GM12874 (cell line): ENCODE measurements at regions not wholly inside any gene's neighbourhood (a gene's known extent, or its start where the extent isn't known, plus 50 kb on each side); places are given as distances from the start of the nearest gene placed in this dataset.

Experiments used
- TF ChIP-seq, protein P1 (sequence below): IDR thresholded peaks from 2 replicates; pipeline ENCODE4 v1.5.1; 2011; ENCODE audit warnings: low read depth, mild to moderate bottlenecking, control low read depth, low read length, moderate library complexity; ENCODE audit not compliant: insufficient read depth

DNA sequence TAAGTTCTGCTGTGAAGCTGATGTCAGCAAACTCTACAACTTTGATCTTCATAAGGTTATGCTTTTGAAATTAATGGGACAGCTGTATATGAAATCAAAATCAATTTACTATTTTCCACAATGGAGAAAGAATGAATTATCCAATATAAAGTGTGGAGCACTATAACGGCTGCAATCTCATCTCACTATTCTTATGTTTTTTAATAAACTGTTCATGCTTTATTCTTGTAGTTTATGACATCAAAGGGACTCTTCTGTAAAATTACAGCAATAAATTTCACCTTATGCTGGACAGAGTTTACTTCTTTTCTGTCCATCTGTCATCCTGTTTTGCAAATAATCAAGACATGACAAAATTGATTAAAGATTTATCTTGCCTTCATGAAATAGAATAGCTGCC, 192.5 kb downstream of the TECRL start:
- TF ChIP-seq, protein P1, sequence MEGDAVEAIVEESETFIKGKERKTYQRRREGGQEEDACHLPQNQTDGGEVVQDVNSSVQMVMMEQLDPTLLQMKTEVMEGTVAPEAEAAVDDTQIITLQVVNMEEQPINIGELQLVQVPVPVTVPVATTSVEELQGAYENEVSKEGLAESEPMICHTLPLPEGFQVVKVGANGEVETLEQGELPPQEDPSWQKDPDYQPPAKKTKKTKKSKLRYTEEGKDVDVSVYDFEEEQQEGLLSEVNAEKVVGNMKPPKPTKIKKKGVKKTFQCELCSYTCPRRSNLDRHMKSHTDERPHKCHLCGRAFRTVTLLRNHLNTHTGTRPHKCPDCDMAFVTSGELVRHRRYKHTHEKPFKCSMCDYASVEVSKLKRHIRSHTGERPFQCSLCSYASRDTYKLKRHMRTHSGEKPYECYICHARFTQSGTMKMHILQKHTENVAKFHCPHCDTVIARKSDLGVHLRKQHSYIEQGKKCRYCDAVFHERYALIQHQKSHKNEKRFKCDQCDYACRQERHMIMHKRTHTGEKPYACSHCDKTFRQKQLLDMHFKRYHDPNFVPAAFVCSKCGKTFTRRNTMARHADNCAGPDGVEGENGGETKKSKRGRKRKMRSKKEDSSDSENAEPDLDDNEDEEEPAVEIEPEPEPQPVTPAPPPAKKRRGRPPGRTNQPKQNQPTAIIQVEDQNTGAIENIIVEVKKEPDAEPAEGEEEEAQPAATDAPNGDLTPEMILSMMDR = no peak

GRCh38 chr4:64205376-64205775, 203.9 kb downstream of the TECRL start:
- TF ChIP-seq, protein P1 = no peak

- TF ChIP-seq, protein P1 = no peak
These were observed 209.2 kb downstream of the TECRL start for GRCh38 chr4:64200001-64200555.

- TF ChIP-seq, protein P1 = no peak
These were observed 213.7 kb downstream of the TECRL start for GRCh38 chr4:64195582-64195981.

- TF ChIP-seq, protein P1 = no peak
These were observed 216.4 kb downstream of the TECRL start for GRCh38 chr4:64192731-64193412.

DNA sequence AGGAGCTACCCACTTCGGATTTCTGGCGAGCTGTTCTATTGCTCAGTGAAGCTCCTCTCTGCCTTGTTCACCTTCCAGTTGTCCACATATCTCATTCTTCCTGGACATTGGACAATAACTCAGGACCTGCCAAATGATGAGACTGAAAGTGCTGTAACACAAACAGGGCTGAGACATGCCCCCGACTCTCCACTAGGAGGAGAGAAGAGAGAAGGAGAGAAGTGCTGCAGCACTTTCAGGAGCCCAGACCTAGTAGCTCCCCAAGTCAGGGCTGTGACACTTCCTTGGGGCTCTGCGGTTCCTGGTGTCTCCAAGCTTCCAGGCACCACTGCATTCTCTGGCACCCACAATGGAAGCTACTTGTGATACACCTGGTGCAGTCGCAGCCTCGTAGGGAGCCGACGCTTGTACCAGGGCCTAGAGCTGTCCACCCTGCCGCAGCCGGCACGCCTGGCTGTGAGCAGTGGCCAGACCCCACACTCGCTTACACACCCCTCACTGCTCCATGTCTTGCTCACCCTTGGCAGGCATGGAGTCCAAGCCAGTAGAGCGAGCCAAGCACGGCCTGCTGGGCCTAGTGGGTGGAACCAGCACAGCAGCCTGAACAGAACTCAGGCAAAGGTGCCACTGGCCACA, 234.9 kb downstream of the TECRL start:
- TF ChIP-seq, protein P1 = no peak

DNA sequence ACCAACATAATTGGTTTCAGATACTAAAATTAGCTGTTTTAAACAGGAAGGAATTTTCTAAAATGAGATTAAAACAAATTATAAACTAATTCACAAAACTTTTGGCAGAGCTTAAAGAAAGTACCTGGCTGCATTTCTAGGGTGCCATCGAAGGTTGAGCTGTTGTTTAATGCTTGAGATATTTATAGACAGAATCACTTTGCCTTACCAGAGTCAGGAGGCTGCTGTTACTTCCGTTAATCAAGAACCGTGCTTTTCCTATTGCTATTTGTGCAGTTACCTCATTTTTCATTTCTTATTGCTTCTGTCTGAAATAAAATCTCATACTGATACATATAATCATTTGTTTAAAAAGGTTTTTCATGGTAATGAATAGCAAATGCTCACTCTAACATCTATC, 242.9 kb downstream of the TECRL start:
- TF ChIP-seq, protein P1 = no peak
